ENCODE measurements at regions not wholly inside any gene's neighbourhood (a gene's known extent, or its start where the extent isn't known, plus 50 kb on each side); places are given as distances from the start of the nearest gene placed in this dataset.
A peak's percentile ranks its signal among the peaks of the same experiment; 100 is the strongest.

DNA sequence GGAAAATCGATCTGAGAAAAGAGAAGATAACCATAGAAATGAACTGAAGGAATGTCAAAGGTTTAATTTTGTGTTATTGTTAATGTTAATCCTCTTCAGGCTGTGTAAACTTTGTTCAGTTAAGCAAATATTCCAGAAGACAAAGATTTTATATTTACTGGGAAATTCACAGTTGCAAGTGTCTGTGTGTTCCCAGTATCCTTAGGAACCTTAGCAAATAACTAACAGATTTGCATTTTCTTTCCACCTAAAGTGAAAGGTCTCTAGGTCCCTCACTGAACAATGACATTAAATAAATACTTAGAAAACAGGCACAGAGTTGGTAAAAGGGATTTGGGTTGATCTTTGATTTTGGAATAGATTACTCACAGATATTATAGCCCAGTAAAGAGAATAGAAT lies 324.7 kb downstream of the C4orf33 start:
- no peak for DNase-seq

DNA sequence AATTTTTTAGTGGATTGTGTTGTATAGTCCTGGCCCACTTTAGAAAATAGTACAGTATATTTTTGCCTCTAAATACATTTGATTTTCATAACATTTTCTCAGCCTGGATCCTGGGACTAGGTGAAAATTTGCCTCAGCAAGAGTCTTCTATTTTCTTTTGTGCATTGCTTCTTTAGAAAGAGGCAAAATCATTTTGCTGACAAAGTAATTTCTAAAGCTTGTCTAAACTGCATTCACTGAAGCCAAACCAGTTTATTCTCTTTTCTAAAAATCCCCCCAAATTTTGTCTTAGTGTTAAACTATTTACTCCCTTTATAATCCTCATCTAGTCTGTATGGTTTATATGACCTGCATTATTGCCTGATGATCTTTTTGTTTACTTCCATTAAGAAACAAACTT lies 326.3 kb downstream of the C4orf33 start:
- no peak for DNase-seq

- DNase-seq, result no peak
Observed at GRCh38 chr4:129428454-129428853, 332.5 kb downstream of the C4orf33 start.

DNA sequence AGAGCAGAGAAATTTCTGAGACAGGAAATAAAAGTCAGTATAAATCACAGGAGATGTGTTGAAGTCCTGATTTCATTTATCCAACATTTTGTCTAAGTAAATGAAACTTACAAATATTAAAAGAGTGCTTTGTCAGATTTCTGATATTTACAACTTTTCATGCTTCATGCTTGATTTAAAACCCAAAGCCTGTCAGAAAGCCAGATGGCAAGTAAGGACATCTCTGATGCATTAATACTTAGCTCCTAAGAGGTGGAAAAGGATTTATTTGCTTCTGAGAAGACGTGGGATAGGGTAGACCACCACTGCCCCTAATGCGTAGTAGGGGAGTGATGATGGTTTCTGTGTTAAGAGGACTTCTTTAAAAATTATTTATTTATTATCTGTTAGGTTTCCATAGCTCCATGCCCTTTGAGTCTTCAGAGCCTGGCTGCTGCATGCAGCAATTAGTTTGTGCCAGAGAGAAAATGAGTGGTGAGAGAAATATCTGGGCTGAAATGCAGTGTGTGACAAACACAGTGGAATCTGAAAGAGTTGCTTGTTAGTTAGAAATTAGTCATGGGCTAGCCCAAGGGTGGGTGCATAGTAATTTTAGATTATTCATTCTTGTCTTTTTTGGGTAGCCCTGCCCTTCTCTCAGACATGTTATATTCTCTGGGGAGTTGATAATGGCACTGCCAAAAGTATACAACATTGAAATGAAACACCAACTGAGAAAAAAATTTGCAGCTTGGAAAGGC lies 333.8 kb downstream of the C4orf33 start:
- peak; percentile 8 for DNase-seq

DNA sequence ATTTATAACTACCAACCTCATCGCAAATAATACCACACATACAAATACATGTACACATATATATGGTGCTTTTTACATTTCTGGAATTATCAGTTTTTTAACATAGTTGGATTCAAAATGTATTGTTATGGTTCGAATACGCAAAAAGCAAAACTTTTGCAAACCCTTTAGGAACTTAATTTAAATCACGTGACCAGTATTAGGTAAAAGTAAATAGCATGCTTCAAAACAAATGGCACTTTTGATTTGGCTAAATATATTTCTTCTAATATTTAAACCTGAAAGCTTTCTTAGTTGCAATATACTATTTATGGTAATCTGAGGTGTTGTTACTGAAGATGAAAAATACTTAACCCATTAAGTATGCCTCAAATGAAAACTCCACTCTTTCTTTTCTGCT lies 341.4 kb downstream of the C4orf33 start:
- DNase-seq, result no peak

- no peak for DNase-seq
Observed at GRCh38 chr4:129438456-129438981, 342.6 kb downstream of the C4orf33 start.

DNA sequence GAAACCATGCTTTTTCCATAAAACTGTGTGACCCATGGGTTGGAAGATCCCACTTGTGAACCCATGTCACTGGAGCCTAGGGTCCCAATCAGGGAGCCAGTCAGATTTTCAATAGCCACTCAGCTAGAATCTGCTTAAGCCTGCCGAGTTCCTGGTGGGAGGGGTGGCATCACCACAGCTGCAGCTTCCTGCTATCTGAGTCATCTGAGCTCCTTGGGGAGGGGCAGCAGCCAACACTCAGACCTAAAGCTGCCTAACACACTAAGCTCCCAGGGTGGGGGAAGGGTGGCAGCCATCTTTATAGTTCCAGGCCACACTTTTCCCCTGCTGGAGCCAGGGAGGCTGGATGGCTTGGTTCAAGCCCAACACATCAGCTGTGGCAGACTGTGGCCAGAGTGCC lies 350.1 kb downstream of the C4orf33 start:
- DNase-seq, result no peak

GRCh38 chr4:129453524-129454200 lies 357.7 kb downstream of the C4orf33 start:
- no peak for DNase-seq

DNA sequence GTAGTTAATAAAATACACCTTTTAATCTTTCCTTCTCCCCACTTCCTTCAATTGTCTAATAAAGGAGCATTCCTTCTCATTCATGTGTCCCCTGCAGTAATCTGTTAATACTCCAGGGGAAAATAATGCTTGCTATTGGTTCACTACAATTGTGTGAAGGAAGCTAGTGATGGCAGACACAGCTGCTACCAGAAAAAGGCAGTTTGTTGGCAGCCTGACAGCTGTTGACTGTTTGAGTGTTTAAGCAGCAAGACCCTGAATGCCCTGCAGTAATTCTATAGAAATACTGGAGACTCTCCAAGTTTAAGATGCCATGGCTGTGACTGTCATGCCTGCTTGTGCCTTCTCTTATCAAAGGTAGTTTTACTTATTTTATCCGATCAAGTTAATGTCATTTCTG lies 359.5 kb downstream of the C4orf33 start:
- peak; percentile 16 for DNase-seq

DNA sequence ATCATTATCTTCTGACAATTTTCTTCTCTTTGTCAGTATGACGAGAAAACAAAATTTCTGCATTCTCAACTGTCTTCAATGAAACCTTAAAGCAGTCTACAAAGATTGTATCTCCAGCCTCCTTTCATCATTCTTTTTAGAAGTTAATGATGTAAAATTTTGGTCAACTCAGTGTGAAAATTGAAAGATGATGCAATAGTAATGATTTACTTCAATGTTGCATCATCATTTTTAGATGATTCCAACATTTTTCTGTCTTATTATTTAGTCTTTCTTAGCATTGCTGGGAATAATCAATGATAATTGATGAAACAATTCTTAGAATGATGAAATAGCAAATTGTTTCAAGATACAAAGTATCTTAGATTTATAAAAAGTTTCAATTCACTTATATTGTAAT lies 372.7 kb downstream of the C4orf33 start:
- DNase-seq, result no peak

GRCh38 chr4:129474698-129475097 lies 378.7 kb downstream of the C4orf33 start:
- DNase-seq, result no peak

DNA sequence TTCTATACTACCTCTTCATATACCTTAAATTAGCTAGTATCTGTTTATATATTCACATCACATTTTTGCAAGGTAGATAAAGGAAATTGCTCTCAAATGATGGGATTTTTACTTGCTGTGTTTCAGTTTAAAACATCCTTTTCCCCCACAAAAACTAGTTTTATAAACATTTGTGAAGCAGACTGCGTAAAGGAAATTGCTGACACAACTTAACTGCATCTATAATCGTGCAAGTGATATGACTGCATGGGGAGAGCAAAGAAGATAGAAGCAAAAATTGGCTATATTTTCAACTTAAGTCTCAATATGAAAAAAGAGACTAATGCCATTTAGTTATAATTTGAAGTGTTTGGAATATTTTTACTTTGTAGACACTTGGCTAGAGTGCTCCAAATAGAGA lies 385.2 kb downstream of the C4orf33 start:
- no peak for DNase-seq

DNA sequence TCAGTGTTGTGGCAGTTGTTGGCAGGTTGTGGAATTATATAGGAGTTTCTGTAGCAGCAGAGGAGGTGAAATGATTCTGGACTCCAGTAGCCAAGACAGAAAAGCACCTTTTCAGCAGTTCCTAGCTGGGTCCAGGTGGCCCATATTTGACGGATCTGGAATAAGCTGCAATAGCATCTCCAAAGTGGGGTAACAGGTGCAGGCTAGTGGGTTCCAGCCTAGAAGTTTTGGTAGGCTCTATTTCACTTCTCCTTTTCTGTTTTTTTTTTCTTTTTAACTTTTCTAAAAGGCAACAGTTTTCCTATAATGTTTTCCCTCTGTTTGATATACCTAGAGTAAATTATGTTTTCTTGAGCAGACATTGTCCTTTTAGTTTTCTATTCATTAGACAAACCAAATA lies 392.5 kb downstream of the C4orf33 start:
- no peak for DNase-seq

GRCh38 chr4:129490516-129490915 lies 394.6 kb downstream of the C4orf33 start:
- DNase-seq, result no peak

DNA sequence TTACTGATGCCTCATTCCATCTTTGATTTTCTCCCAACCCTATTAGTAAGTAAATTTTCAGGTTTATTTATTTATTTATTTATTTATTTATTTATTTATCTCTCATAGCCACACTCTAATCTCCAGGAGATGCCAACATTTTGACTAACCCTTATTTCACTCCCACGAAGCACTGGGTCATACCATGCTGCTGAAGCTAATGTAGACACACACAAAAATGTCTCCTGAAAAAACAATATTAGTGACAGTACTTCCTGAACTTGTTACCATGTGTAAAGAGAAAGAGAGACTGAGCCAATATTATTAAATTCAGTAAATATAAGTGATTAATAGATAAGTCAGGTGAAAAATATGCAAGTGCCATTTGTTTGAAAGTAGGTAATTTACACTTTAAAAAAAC lies 402.7 kb downstream of the C4orf33 start:
- DNase-seq, result no peak

GRCh38 chr4:129514852-129515251 lies 418.9 kb downstream of the C4orf33 start:
- no peak for DNase-seq

DNA sequence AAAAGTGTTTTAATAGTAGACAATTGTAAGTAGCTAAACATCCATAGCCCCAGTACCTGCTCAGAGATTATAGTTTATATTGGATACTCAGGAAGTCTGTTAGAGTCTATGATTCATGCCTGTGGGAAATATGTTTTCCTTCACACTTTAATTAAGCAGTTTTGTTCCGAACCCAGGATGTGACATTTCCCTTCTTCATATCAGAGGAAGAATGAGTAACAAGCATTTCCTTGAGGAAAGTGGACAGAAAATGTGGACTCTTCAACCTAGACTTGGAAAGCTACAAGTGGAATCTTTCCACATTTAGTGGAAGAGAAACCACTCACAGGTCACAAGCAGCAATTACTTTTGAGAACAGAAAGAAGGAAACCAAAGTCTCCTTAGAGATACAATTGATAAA lies 419.4 kb downstream of the C4orf33 start:
- DNase-seq, result no peak

GRCh38 chr4:129526812-129527211 lies 430.9 kb downstream of the C4orf33 start:
- no peak for DNase-seq

DNA sequence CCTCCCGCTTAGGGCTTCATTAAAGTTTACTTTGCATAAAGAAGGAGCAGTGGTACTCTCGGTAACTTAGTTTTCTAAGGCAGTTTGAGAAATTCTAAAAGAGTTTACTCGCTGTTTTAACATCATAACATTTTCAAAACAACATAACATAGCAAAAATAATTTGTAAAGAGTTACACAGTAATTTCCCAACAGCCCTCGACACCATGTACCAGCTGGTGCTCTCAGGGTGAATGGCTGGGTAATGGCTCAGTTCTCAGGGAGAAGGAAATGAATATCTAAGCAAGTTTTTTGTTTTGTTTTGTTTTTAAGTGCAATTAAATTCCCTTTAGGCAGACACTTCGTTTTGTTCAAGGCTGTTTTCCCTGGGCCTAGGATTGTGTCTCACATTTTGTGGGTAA lies 435.3 kb downstream of the C4orf33 start:
- no peak for DNase-seq

DNA sequence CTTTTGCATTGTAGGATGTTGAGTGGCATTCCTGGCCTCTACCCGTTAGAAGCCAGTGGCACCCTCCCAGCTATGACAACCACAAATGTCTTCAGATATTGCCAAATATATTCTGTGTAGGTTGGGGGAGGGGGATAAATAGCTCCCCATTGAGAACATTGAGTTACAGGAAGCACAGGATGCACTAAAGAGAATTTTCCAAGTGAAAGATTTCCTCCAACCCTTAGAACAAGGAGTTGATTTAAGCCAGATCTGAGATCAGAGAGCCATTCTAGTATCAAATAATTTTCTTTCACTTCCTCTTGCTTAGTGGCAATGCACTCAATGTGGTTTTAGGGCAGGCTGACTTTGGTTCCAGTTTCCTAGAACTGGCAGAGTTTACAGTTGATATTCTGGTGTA lies 436.6 kb downstream of the C4orf33 start:
- DNase-seq, result no peak

GRCh38 chr4:129543299-129543698 lies 447.3 kb downstream of the C4orf33 start:
- no peak for DNase-seq

- no peak for DNase-seq
Observed at GRCh38 chr4:129545599-129546278, 449.8 kb downstream of the C4orf33 start.

DNA sequence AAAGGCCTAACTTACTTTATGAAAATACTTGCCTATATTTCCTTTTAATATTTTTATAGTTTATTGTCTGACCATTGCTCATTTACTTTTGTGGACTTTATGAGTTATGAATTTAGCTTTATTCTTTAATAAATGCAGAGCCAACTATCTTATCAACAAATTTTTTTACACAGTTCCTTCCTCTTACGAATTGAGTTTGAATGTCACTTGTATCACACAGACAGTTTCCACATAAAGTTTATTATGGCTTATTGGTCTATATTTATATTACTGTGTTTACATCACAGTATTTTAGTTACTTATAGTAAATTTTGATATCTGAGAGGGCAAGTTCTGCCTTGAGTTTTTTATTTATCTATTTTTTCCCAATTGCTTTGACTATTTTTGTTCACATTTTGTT lies 450.6 kb downstream of the C4orf33 start:
- no peak for DNase-seq
